ENCODE measurements at regions not wholly inside any gene's neighbourhood (a gene's known extent, or its start where the extent isn't known, plus 50 kb on each side); places are given as distances from the start of the nearest gene placed in this dataset.

GRCh38 chr12:39032034-39032433 is 126.6 kb upstream of the CPNE8 start:
- no peak for DNase-seq (ENCODE audit: low read depth)
- no peak for TF ChIP-seq POLR2A (IDR thresholded peaks at IDR 0.05; ENCODE audit: extremely low read depth, insufficient read length)
- TF ChIP-seq MAX (IDR thresholded peaks at IDR 0.05; ENCODE audit: low read depth, low read length) = no peak
- no peak for TF ChIP-seq CTCF (IDR thresholded peaks at IDR 0.05; ENCODE audit: low read depth, low read length)
- TF ChIP-seq MYC (IDR thresholded peaks at IDR 0.05; ENCODE audit: low read depth, low read length) = no peak
- H3K4me3 ChIP-seq (ENCODE audit: low read depth, low read length) = no peak overlapping the region

GRCh38 chr12:39028382-39028781 is 123.0 kb upstream of the CPNE8 start:
- H3K4me3 ChIP-seq (ENCODE audit: low read depth, low read length) = no peak overlapping the region
- no peak for DNase-seq (ENCODE audit: low read depth)
- no peak for TF ChIP-seq MAX (IDR thresholded peaks at IDR 0.05; ENCODE audit: low read depth, low read length)
- no peak for TF ChIP-seq MYC (IDR thresholded peaks at IDR 0.05; ENCODE audit: low read depth, low read length)
- no peak for TF ChIP-seq POLR2A (IDR thresholded peaks at IDR 0.05; ENCODE audit: extremely low read depth, insufficient read length)
- TF ChIP-seq CTCF (IDR thresholded peaks at IDR 0.05; ENCODE audit: low read depth, low read length) = no peak

- no peak overlapping the region for H3K4me3 ChIP-seq (ENCODE audit: low read depth, low read length)
- no peak for DNase-seq (ENCODE audit: low read depth)
- no peak for TF ChIP-seq MAX (IDR thresholded peaks at IDR 0.05; ENCODE audit: low read depth, low read length)
- no peak for TF ChIP-seq CTCF (IDR thresholded peaks at IDR 0.05; ENCODE audit: low read depth, low read length)
- TF ChIP-seq POLR2A (IDR thresholded peaks at IDR 0.05; ENCODE audit: extremely low read depth, insufficient read length) = no peak
- TF ChIP-seq MYC (IDR thresholded peaks at IDR 0.05; ENCODE audit: low read depth, low read length) = no peak
Measured at GRCh38 chr12:39012870-39013269, 107.5 kb upstream of the CPNE8 start.

- H3K4me3 ChIP-seq (ENCODE audit: low read depth, low read length) = no peak overlapping the region
- no peak for DNase-seq (ENCODE audit: low read depth)
- TF ChIP-seq POLR2A (IDR thresholded peaks at IDR 0.05; ENCODE audit: extremely low read depth, insufficient read length) = no peak
- no peak for TF ChIP-seq MAX (IDR thresholded peaks at IDR 0.05; ENCODE audit: low read depth, low read length)
- TF ChIP-seq CTCF (IDR thresholded peaks at IDR 0.05; ENCODE audit: low read depth, low read length) = no peak
- TF ChIP-seq MYC (IDR thresholded peaks at IDR 0.05; ENCODE audit: low read depth, low read length) = no peak
Measured at GRCh38 chr12:39011166-39011565, 105.8 kb upstream of the CPNE8 start.

- no peak for TF ChIP-seq MAX (IDR thresholded peaks at IDR 0.05; ENCODE audit: low read depth, low read length)
- no peak for TF ChIP-seq MYC (IDR thresholded peaks at IDR 0.05; ENCODE audit: low read depth, low read length)
- H3K4me3 ChIP-seq (ENCODE audit: low read depth, low read length) = no peak overlapping the region
- DNase-seq (ENCODE audit: low read depth) = no peak
Measured at GRCh38 chr12:39010406-39010805, 105.0 kb upstream of the CPNE8 start.

GRCh38 chr12:39007619-39008018 is 102.2 kb upstream of the CPNE8 start:
- H3K4me3 ChIP-seq (ENCODE audit: low read depth, low read length) = no peak overlapping the region
- DNase-seq (ENCODE audit: low read depth) = no peak
- TF ChIP-seq CTCF (IDR thresholded peaks at IDR 0.05; ENCODE audit: low read depth, low read length) (no peak), MYC (IDR thresholded peaks at IDR 0.05; ENCODE audit: low read depth, low read length) (no peak), MAX (IDR thresholded peaks at IDR 0.05; ENCODE audit: low read depth, low read length) (no peak), POLR2A (IDR thresholded peaks at IDR 0.05; ENCODE audit: extremely low read depth, insufficient read length) (no peak)

All from NB4 (cell line).